ENCODE measurements at regions not wholly inside any gene's neighbourhood (a gene's known extent, or its start where the extent isn't known, plus 50 kb on each side); places are given as distances from the start of the nearest gene placed in this dataset.

DNA sequence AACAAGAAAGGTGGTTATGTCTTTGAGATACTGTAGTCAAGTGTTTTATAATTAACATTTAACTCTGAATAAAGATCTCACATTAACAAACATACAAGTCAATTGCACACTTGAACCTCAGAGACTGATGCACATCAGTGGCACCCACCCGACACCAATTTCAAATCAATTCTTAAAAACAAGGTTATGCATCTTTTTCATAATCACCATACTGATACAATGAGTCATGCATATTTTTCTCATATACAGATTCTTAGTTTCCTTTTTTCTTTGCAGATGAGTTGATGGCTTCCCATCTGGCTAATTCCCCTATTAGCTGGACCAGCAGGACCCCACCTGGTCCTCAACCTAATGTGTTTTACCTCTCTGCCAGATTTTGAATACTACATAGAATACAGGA is 136.2 kb upstream of the RPL34 start:
- H3K4me2 ChIP-seq (ENCODE audit: low read depth, low read length, poor library complexity, severe bottlenecking): no peak overlapping the region
- no peak overlapping the region for H3K27ac ChIP-seq (ENCODE audit: low read depth, low read length)
- H3F3A ChIP-seq (ENCODE audit: insufficient read depth): no peaks in the 10 kb centered on the region
- no peaks in the 10 kb centered on the region for H3K9me3 ChIP-seq (ENCODE audit: insufficient read depth, low read length)
- H3K79me2 ChIP-seq (ENCODE audit: insufficient read depth, low read length): no peaks in the 10 kb centered on the region
- H4K20me1 ChIP-seq (ENCODE audit: low read depth, low read length): no peaks in the 10 kb centered on the region
- TF ChIP-seq, protein P1, sequence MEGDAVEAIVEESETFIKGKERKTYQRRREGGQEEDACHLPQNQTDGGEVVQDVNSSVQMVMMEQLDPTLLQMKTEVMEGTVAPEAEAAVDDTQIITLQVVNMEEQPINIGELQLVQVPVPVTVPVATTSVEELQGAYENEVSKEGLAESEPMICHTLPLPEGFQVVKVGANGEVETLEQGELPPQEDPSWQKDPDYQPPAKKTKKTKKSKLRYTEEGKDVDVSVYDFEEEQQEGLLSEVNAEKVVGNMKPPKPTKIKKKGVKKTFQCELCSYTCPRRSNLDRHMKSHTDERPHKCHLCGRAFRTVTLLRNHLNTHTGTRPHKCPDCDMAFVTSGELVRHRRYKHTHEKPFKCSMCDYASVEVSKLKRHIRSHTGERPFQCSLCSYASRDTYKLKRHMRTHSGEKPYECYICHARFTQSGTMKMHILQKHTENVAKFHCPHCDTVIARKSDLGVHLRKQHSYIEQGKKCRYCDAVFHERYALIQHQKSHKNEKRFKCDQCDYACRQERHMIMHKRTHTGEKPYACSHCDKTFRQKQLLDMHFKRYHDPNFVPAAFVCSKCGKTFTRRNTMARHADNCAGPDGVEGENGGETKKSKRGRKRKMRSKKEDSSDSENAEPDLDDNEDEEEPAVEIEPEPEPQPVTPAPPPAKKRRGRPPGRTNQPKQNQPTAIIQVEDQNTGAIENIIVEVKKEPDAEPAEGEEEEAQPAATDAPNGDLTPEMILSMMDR (IDR thresholded peaks at IDR 0.05; ENCODE audit: insufficient read depth, low read length, poor library complexity, severe bottlenecking): no peak
- no peak for TF ChIP-seq EZH2phosphoT487 (conservative IDR thresholded peaks at IDR 0.05; ENCODE audit: low read length)
- no peaks in the 10 kb centered on the region for H3K36me3 ChIP-seq (ENCODE audit: low read length)
- H3K9me2 ChIP-seq (replicated peaks; ENCODE audit: insufficient read depth, low read length): no peaks in the 10 kb centered on the region
- no peaks in the 10 kb centered on the region for H3K27me3 ChIP-seq (ENCODE audit: low read length)
- no peak overlapping the region for H2AFZ ChIP-seq (ENCODE audit: low read depth, low read length, severe bottlenecking)
- no peak overlapping the region for H3K9ac ChIP-seq (ENCODE audit: low read length)
- no peak overlapping the region for H3K4me3 ChIP-seq (ENCODE audit: insufficient read depth, low read length, poor library complexity, severe bottlenecking)

DNA sequence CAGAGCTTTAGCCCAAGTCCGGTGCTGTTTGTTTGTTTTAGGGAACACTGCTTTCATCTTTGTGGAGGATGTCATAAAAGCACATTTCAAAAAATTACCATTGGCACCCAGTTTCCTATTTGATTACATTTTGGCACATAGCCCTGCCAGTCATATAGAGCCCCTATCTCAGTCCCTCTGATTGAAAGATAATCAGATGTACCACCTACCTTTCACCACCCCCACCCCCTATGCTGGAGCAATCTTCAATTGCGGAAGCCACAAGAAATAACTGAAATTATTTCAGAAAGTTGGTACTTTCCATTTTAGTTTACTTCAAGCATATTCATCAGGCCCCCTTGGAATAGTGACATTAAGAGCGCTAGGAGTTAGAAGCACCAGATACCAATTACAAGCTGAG is 136.7 kb upstream of the RPL34 start:
- Histone ChIP-seq H4K20me1 (ENCODE audit: low read depth, low read length) (no peaks in the 10 kb centered on the region), H3K4me3 (ENCODE audit: insufficient read depth, low read length, poor library complexity, severe bottlenecking) (no peak overlapping the region), H3K9me2 (replicated peaks; ENCODE audit: insufficient read depth, low read length) (no peaks in the 10 kb centered on the region), H2AFZ (ENCODE audit: low read depth, low read length, severe bottlenecking) (no peak overlapping the region), H3K27ac (ENCODE audit: low read depth, low read length) (no peak overlapping the region), H3K79me2 (ENCODE audit: insufficient read depth, low read length) (no peaks in the 10 kb centered on the region), H3F3A (ENCODE audit: insufficient read depth) (no peaks in the 10 kb centered on the region), H3K9me3 (ENCODE audit: insufficient read depth, low read length) (no peaks in the 10 kb centered on the region), H3K4me2 (ENCODE audit: low read depth, low read length, poor library complexity, severe bottlenecking) (no peak overlapping the region), H3K36me3 (ENCODE audit: low read length) (no peaks in the 10 kb centered on the region), H3K9ac (ENCODE audit: low read length) (no peak overlapping the region), H3K27me3 (ENCODE audit: low read length) (no peaks in the 10 kb centered on the region)
- TF ChIP-seq EZH2phosphoT487 (conservative IDR thresholded peaks at IDR 0.05; ENCODE audit: low read length): no peak
- TF ChIP-seq, protein P1 (IDR thresholded peaks at IDR 0.05; ENCODE audit: insufficient read depth, low read length, poor library complexity, severe bottlenecking): no peak

DNA sequence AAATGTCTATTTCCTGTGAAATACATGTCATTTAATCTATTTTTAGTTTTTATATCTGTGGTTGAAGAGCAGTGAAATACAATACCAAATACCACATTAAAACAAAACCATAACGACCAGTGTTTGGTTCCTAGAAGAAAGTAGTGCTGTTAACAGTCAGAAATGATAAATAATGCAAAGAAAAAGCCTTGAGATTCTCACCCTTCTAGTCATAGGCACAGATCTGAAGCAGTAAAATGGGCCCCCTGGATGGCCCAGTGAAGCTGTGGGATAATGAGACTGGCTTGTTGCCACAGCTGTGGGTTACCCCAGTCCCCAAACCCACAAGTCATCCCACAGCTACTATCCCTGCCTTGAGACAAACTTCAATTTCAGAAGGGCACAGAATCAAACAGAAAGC is 137.3 kb upstream of the RPL34 start:
- no peaks in the 10 kb centered on the region for H3K79me2 ChIP-seq (ENCODE audit: insufficient read depth, low read length)
- H3F3A ChIP-seq (ENCODE audit: insufficient read depth): no peaks in the 10 kb centered on the region
- no peaks in the 10 kb centered on the region for H3K9me2 ChIP-seq (replicated peaks; ENCODE audit: insufficient read depth, low read length)
- H4K20me1 ChIP-seq (ENCODE audit: low read depth, low read length): no peaks in the 10 kb centered on the region
- no peak overlapping the region for H3K27ac ChIP-seq (ENCODE audit: low read depth, low read length)
- no peaks in the 10 kb centered on the region for H3K9me3 ChIP-seq (ENCODE audit: insufficient read depth, low read length)
- H3K36me3 ChIP-seq (ENCODE audit: low read length): no peaks in the 10 kb centered on the region
- no peak overlapping the region for H2AFZ ChIP-seq (ENCODE audit: low read depth, low read length, severe bottlenecking)
- H3K4me2 ChIP-seq (ENCODE audit: low read depth, low read length, poor library complexity, severe bottlenecking): no peak overlapping the region
- TF ChIP-seq, protein P1 (IDR thresholded peaks at IDR 0.05; ENCODE audit: insufficient read depth, low read length, poor library complexity, severe bottlenecking): no peak
- no peak for TF ChIP-seq EZH2phosphoT487 (conservative IDR thresholded peaks at IDR 0.05; ENCODE audit: low read length)
- H3K27me3 ChIP-seq (ENCODE audit: low read length): no peaks in the 10 kb centered on the region
- H3K4me3 ChIP-seq (ENCODE audit: insufficient read depth, low read length, poor library complexity, severe bottlenecking): no peak overlapping the region
- no peak overlapping the region for H3K9ac ChIP-seq (ENCODE audit: low read length)

DNA sequence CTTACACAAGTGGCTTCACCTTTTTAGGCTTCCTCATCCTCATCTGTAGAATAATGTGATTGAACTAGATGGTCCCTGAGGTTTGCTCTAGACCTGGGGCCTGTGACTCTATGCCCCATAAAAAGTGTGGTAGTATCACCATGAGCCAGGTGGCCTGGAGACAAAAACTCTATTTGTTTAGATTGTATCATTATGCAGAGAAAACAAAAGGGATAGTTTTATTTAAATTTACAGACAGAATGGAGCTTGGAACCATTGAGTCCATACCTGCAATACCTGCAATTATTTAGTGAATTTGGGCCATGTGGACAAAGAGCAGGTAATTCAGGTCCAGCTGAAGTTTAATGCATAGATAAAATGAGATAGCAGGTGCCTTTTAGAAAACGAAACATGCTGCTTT is 139.5 kb upstream of the RPL34 start:
- Histone ChIP-seq H2AFZ (ENCODE audit: low read depth, low read length, severe bottlenecking) (no peak overlapping the region), H4K20me1 (ENCODE audit: low read depth, low read length) (no peaks in the 10 kb centered on the region), H3K9me2 (replicated peaks; ENCODE audit: insufficient read depth, low read length) (no peaks in the 10 kb centered on the region), H3K27me3 (ENCODE audit: low read length) (no peaks in the 10 kb centered on the region), H3K9ac (ENCODE audit: low read length) (no peak overlapping the region), H3K4me2 (ENCODE audit: low read depth, low read length, poor library complexity, severe bottlenecking) (no peak overlapping the region), H3K79me2 (ENCODE audit: insufficient read depth, low read length) (no peaks in the 10 kb centered on the region), H3K9me3 (ENCODE audit: insufficient read depth, low read length) (no peaks in the 10 kb centered on the region), H3F3A (ENCODE audit: insufficient read depth) (no peaks in the 10 kb centered on the region), H3K4me3 (ENCODE audit: insufficient read depth, low read length, poor library complexity, severe bottlenecking) (no peak overlapping the region), H3K36me3 (ENCODE audit: low read length) (no peaks in the 10 kb centered on the region), H3K27ac (ENCODE audit: low read depth, low read length) (no peak overlapping the region)
- TF ChIP-seq, protein P1 (IDR thresholded peaks at IDR 0.05; ENCODE audit: insufficient read depth, low read length, poor library complexity, severe bottlenecking): no peak
- TF ChIP-seq EZH2phosphoT487 (conservative IDR thresholded peaks at IDR 0.05; ENCODE audit: low read length): no peak

Measured in SU-DHL-6 (cell line).